MG63 (cell line): ENCODE measurements at regions not wholly inside any gene's neighbourhood (a gene's known extent, or its start where the extent isn't known, plus 50 kb on each side); places are given as distances from the start of the nearest gene placed in this dataset.

Source experiments
- DNase-seq: peaks from one replicate; pipeline ENCODE4 v3.0.0-alpha.2; 2020
- H3K27me3 ChIP-seq: fragments of 250-450 bp; sonication (Bioruptor Pico); 2 replicates; pipeline ENCODE4 v1.5.1; 2020; ENCODE audit warnings: mild to moderate bottlenecking, moderate library complexity
- H3K36me3 ChIP-seq: fragments of 250-450 bp; sonication (Bioruptor Pico); 2 replicates; pipeline ENCODE4 v1.5.1; 2020; ENCODE audit warnings: mild to moderate bottlenecking, moderate library complexity
- H3K4me3 ChIP-seq: fragments of 250-450 bp; sonication (Bioruptor Pico); 2 replicates; pipeline ENCODE4 v1.5.1; 2020; ENCODE audit warnings: mild to moderate bottlenecking, moderate library complexity
- H3K9me3 ChIP-seq: fragments of 250-450 bp; sonication (Bioruptor Pico); 2 replicates; pipeline ENCODE4 v1.5.1; 2020; ENCODE audit warnings: mild to moderate bottlenecking, moderate library complexity

DNA sequence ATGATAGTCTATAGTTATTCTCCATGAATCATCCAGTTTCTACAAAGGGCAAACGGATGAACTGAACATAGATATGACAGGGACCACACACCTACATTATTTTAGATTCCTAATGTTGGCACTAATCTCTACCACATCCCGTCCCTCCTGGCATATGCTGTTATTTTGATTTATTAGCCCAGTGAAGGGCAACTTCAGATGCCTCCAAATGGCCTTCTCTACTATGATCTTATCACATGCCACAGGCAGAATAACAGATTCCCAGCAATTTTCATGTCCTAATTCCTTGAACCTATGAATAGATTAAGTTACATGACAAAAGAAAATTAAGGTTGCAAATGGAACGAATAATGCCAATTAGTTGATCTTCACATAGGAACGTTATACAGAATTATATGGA is 474.7 kb downstream of the ANKRD7 start:
- Histone ChIP-seq H3K27me3 (no peaks in the 10 kb centered on the region), H3K9me3 (no peaks in the 10 kb centered on the region), H3K36me3 (no peaks in the 10 kb centered on the region), H3K4me3 (no peak overlapping the region)
- no peak for DNase-seq

DNA sequence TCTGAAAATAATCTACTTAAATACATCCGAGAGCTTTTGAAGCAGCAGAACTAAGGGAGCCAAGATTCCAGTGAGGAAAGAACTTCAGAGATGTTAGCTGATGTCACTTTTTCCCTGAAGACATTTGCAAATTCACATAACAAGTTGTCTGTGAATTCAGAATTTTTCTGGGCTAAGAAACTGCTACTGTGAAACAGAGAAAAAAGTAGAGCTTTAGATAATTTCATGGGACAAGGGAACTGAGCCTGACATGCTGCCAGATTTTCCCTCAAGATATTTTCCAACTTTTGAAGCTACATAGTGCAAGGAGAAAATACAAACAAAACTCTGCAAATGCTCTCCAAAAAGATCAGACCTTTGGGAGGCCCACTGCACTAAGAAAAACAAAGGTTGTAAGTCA is 484.2 kb downstream of the ANKRD7 start:
- no peak for DNase-seq

GRCh38 chr7:118711688-118712087 is 487.2 kb downstream of the ANKRD7 start:
- no peaks in the 10 kb centered on the region for H3K27me3 ChIP-seq
- no peaks in the 10 kb centered on the region for H3K36me3 ChIP-seq
- no peak overlapping the region for H3K4me3 ChIP-seq
- no peaks in the 10 kb centered on the region for H3K9me3 ChIP-seq
- DNase-seq = no peak

More for the DNA sequence above, 484.2 kb downstream of the ANKRD7 start:
- no peak overlapping the region for H3K4me3 ChIP-seq
- H3K9me3 ChIP-seq = no peaks in the 10 kb centered on the region
- H3K36me3 ChIP-seq = no peaks in the 10 kb centered on the region
- H3K27me3 ChIP-seq = no peaks in the 10 kb centered on the region

DNA sequence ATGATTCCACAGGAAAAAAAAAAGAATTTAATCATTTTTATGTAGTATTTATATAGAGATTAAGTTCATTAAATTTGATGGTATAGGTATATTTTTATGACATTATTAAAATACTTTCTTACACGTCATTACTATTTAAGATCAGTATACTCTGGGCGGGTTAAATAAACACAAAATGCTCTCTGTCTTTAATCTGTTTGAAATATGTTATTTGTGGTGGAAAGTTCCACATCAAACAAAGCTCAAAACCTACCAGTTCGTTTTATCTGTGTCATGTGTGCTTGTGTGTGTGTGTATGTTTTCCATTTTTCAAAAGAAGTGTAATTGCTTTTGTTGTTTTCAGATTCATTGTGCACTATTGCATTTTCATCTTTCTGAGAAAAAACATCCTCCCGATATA is 488.5 kb downstream of the ANKRD7 start:
- no peak overlapping the region for H3K4me3 ChIP-seq
- no peaks in the 10 kb centered on the region for H3K27me3 ChIP-seq
- no peak for DNase-seq
- no peaks in the 10 kb centered on the region for H3K36me3 ChIP-seq
- no peaks in the 10 kb centered on the region for H3K9me3 ChIP-seq

- no peaks in the 10 kb centered on the region for H3K27me3 ChIP-seq
- H3K36me3 ChIP-seq = no peaks in the 10 kb centered on the region
- DNase-seq = no peak
- H3K9me3 ChIP-seq = no peaks in the 10 kb centered on the region
- H3K4me3 ChIP-seq = no peak overlapping the region
Observed at GRCh38 chr7:118720632-118721031, 496.1 kb downstream of the ANKRD7 start.

DNA sequence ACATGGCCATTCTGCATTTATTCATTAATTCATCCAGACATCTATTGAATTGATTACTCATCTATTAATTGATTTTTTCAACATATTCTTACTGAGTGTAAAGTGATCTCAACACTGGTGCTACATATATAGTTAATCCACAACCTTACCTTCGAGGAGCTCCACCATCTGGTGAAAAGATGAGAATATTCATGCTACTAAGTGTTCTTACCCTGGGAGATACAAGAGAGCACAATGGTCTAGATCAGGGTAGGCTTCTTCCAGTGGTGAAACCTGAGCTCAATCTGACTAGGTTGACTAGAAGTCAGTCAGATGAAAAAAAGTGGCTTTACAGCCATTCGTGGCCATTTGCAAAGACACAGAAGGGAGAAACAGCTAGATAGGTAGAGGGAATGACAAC is 507.4 kb downstream of the ANKRD7 start:
- Histone ChIP-seq H3K27me3 (no peaks in the 10 kb centered on the region), H3K36me3 (no peaks in the 10 kb centered on the region), H3K4me3 (no peak overlapping the region), H3K9me3 (no peaks in the 10 kb centered on the region)
- no peak for DNase-seq

DNA sequence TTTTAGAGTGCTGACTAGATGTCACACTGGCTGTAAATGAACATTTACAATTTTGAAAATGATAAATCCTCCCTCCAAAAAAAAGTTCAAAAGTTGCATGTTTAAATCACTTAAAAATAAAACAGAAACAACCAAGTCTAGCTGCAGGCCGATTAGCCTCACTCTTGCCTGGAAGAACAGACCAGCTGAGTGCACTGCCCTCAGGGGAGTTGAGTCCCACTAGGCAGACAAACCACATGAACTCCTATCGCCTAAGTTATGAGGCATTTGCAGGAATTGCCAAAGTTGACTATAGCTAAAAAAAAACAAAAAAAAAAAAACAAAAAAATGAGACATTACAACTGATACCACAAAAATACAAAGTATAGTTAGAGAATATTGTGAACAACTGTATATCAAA is 510.0 kb downstream of the ANKRD7 start:
- no peak overlapping the region for H3K4me3 ChIP-seq
- no peaks in the 10 kb centered on the region for H3K9me3 ChIP-seq
- no peaks in the 10 kb centered on the region for H3K27me3 ChIP-seq
- DNase-seq = no peak
- no peaks in the 10 kb centered on the region for H3K36me3 ChIP-seq

DNA sequence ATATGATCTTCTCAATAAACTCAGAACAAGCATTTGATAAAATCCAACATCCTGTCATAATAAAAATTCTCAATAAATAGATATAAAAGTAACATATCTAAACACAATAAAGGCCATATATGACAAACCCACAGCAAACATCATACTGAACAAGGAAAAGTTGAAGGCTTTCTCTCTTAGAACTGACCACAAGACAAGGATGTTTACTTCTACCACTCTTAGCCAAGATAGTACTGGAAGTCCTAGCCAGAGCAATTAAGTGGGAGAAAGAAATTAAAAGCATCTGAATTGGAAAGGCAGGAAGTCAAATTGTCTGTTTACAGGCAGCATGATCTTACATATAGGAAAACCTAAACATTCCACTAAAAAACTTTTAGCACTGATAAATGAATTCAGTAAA is 510.9 kb downstream of the ANKRD7 start:
- Histone ChIP-seq H3K36me3 (no peaks in the 10 kb centered on the region), H3K9me3 (no peaks in the 10 kb centered on the region), H3K4me3 (no peak overlapping the region), H3K27me3 (no peaks in the 10 kb centered on the region)
- no peak for DNase-seq

DNA sequence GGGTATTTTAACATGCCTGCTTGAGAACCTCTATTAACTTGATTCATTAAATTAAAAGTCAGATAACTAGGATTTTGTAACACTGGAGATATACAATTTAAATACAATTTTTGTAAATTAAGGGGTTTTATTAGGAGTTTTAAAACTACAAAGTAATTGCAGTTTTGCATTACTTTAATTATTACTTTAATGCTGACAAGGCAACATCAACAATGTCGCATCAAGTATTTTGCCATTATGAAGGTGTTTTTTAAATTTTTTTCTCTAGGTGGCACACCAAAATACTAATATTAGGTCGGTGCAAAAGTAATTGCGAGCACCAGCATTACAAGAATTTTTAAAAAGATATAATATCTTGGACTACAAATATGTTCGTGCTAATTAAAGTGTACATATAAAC is 513.4 kb downstream of the ANKRD7 start:
- H3K36me3 ChIP-seq = no peaks in the 10 kb centered on the region
- H3K9me3 ChIP-seq = no peaks in the 10 kb centered on the region
- DNase-seq = no peak
- H3K27me3 ChIP-seq = no peaks in the 10 kb centered on the region
- no peak overlapping the region for H3K4me3 ChIP-seq

GRCh38 chr7:118745927-118746326 is 521.4 kb downstream of the ANKRD7 start:
- no peaks in the 10 kb centered on the region for H3K27me3 ChIP-seq
- no peak for DNase-seq
- no peaks in the 10 kb centered on the region for H3K9me3 ChIP-seq
- no peak overlapping the region for H3K4me3 ChIP-seq
- no peaks in the 10 kb centered on the region for H3K36me3 ChIP-seq

- no peak for DNase-seq
- Histone ChIP-seq H3K9me3 (no peaks in the 10 kb centered on the region), H3K27me3 (no peaks in the 10 kb centered on the region), H3K36me3 (no peaks in the 10 kb centered on the region), H3K4me3 (no peak overlapping the region)
Observed at GRCh38 chr7:118747473-118747872, 523.0 kb downstream of the ANKRD7 start.

GRCh38 chr7:118753479-118753878 is 529.0 kb downstream of the ANKRD7 start:
- DNase-seq = no peak
- Histone ChIP-seq H3K36me3 (no peaks in the 10 kb centered on the region), H3K9me3 (no peaks in the 10 kb centered on the region), H3K4me3 (no peak overlapping the region), H3K27me3 (no peaks in the 10 kb centered on the region)

- H3K36me3 ChIP-seq = no peaks in the 10 kb centered on the region
- DNase-seq = no peak
- no peaks in the 10 kb centered on the region for H3K27me3 ChIP-seq
- H3K4me3 ChIP-seq = no peak overlapping the region
- no peaks in the 10 kb centered on the region for H3K9me3 ChIP-seq
Observed at GRCh38 chr7:118754608-118755007, 530.1 kb downstream of the ANKRD7 start.

- no peaks in the 10 kb centered on the region for H3K27me3 ChIP-seq
- no peak for DNase-seq
- no peak overlapping the region for H3K4me3 ChIP-seq
- no peaks in the 10 kb centered on the region for H3K36me3 ChIP-seq
- no peaks in the 10 kb centered on the region for H3K9me3 ChIP-seq
Observed at GRCh38 chr7:118755067-118755625, 530.6 kb downstream of the ANKRD7 start.

DNA sequence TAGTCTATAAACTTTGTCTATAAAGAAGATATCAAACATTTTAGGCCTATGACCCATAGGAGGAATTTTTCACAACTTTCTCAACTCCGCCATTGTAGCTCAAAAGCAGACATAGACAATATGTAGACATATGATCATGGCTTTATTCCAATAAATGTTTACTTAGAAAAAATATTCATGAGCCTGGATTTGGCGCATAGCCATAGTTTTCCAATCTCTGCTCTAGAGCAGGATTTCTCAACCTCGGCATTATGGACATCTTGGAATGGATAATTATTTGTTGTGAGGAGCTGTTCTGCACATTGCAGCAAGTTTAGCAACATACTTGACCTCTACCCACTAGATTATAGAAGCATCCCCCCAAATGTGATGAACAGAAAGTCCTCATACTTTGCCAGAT is 532.6 kb downstream of the ANKRD7 start:
- no peaks in the 10 kb centered on the region for H3K27me3 ChIP-seq
- no peak overlapping the region for H3K4me3 ChIP-seq
- H3K9me3 ChIP-seq = no peaks in the 10 kb centered on the region
- no peaks in the 10 kb centered on the region for H3K36me3 ChIP-seq
- no peak for DNase-seq

GRCh38 chr7:118758582-118758981 is 534.1 kb downstream of the ANKRD7 start:
- H3K27me3 ChIP-seq = no peaks in the 10 kb centered on the region
- H3K4me3 ChIP-seq = no peak overlapping the region
- DNase-seq = no peak
- no peaks in the 10 kb centered on the region for H3K9me3 ChIP-seq
- H3K36me3 ChIP-seq = no peaks in the 10 kb centered on the region

DNA sequence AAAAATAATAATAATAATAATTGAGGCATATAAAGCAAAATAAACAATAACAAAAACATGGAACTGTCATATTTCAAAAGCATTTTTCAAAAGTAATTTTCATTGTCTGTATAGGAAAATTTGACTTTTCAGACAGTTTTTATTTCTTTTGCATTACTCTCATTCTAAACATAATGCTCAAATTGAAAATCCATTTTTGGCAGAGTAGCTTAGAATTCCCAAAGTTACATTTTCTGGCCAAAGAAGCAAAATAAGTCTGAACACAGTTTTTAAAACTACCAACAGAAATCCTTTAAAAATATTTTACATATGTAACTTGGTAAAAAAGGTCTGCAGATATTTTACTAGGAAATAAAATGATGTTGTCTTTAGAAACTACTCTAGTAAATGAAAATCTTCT is 535.4 kb downstream of the ANKRD7 start:
- H3K36me3 ChIP-seq = no peaks in the 10 kb centered on the region
- no peak overlapping the region for H3K4me3 ChIP-seq
- DNase-seq = no peak
- H3K9me3 ChIP-seq = no peaks in the 10 kb centered on the region
- H3K27me3 ChIP-seq = no peaks in the 10 kb centered on the region

DNA sequence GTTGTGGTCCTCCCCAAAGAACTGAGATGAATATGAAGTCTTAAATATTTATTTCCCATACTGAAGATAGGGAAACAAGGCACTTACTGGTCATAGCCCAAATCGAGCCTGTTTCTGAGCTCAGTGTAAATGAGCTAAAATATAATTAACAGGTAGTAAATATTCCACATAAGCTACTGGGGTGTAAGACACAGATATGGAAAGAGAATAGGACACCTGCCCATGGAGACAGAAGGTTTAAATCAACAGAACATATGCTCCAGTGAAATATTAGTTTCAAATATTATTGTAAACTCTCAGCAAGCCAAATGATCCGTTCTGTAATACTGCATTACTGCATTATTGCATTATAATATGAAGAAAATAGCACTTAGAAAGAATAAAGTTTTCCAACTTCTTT is 537.9 kb downstream of the ANKRD7 start:
- H3K4me3 ChIP-seq = no peak overlapping the region
- no peak for DNase-seq

GRCh38 chr7:118764221-118764620 is 539.7 kb downstream of the ANKRD7 start:
- Histone ChIP-seq H3K4me3 (no peak overlapping the region), H3K9me3 (no peaks in the 10 kb centered on the region)
- no peak for DNase-seq

More for the DNA sequence above, 537.9 kb downstream of the ANKRD7 start:
- H3K9me3 ChIP-seq = no peaks in the 10 kb centered on the region
- H3K36me3 ChIP-seq = no peaks in the 10 kb centered on the region
- no peaks in the 10 kb centered on the region for H3K27me3 ChIP-seq

More at GRCh38 chr7:118764221-118764620, 539.7 kb downstream of the ANKRD7 start:
- Histone ChIP-seq H3K36me3 (no peaks in the 10 kb centered on the region), H3K27me3 (no peaks in the 10 kb centered on the region)
